Peyer's patch (tissue), 4 donors: ENCODE measurements at regions not wholly inside any gene's neighbourhood (a gene's known extent, or its start where the extent isn't known, plus 50 kb on each side); places are given as distances from the start of the nearest gene placed in this dataset.

Source experiments
- DNase-seq, 3 donors: peaks; one replicate each; pipeline ENCODE4 v3.0.0-alpha.2; 2017 to 2019
- H3K27ac ChIP-seq, 4 donors: fragments of 200-600 bp; sonication (generic); one replicate each; pipeline ENCODE4 v1.5.1; 2016 to 2019
- H3K27me3 ChIP-seq, 2 donors: fragments of 200-600 bp; sonication (generic); one replicate each; pipeline ENCODE4 v1.5.1; 2019
- H3K36me3 ChIP-seq, 3 donors: fragments of 200-600 bp; sonication (generic); one replicate each; pipeline ENCODE4 v1.5.1; 2016 to 2019
- H3K4me1 ChIP-seq, 4 donors: fragments of 200-600 bp; sonication (generic); one replicate each; pipeline ENCODE4 v1.5.1; 2016 to 2019
- H3K4me3 ChIP-seq, 4 donors: fragments of 200-600 bp; sonication (generic); 1 replicate in 3 of 4; 2 replicates in 1 of 4; pipeline ENCODE4 v1.5.1; 2016 to 2019; ENCODE audit warnings: mild to moderate bottlenecking in 1 of 4
- H3K9me3 ChIP-seq, 4 donors: fragments of 200-600 bp; sonication (generic); one replicate each; pipeline ENCODE4 v1.5.1; 2016 to 2019; ENCODE audit warnings: mild to moderate bottlenecking in 1 of 4
- POLR2A ChIP-seq, 2 donors: fragments of 450-650 bp; IDR thresholded peaks; one replicate each; pipeline ENCODE4 v1.5.1; 2017; ENCODE audit warnings: antibody characterized with exemption in 2 of 2, mild to moderate bottlenecking in 2 of 2, moderate library complexity in 2 of 2
- TF ChIP-seq, protein P1 (sequence below), 6 experiments: fragments of 450-650 bp in 4 of 6; fragments of 200-600 bp in 2 of 6; sonication (generic) in 1 of 6; IDR thresholded peaks; one replicate each; pipeline ENCODE4 v1.5.1; 2017 to 2019; ENCODE audit warnings: antibody characterized with exemption in 6 of 6, mild to moderate bottlenecking in 3 of 6, moderate library complexity in 1 of 6

DNA sequence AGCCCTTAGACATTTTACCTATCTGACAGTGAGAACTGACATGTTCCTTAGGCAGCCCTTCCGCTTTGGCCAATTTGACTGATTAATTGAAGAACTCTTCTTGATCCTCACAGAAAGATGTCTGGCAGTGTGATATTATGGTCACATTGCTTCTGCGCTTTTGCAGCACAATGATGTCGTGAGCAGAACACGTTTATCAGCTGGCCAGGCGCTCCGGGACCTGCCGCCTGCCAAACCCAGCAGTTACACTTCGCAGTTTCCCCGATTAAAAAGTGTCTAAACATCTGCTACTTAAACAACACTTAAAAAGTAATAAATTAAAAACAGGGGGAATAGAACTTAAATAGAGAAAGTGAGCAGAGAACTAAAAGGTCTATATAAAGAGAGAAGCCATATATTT is 103.5 kb upstream of the ETS2 start:
- no peaks in the 10 kb centered on the region for H3K27me3 ChIP-seq

DNA sequence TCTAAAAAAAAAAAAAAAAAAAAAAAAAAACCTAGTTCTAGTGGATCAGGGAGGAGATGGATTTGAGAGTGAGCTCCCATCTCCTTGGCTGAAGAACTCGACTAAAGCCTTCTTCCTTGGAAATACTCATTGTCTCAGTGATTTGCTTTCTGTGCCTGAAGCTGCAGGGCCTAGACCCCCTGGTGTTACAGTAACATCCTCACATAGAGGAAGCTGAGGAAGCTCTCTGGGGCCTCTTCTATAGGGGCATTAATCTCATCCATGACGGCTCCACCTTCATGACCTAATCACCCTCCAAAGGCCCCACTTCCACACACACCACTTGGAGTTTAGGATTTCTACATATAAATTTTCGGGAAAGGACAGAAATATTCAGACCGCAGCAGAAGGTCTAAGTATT is 95.9 kb upstream of the ETS2 start:
- Histone ChIP-seq H3K4me3 (no peak overlapping the region), H3K27ac (no peak overlapping the region), H3K36me3 (no peaks in the 10 kb centered on the region), H3K27me3 (no peaks in the 10 kb centered on the region), H3K4me1 (no peaks in the 10 kb centered on the region), H3K9me3 (no peaks in the 10 kb centered on the region)
- no peak for TF ChIP-seq POLR2A (IDR thresholded peaks at IDR 0.05)
- TF ChIP-seq, protein P1, sequence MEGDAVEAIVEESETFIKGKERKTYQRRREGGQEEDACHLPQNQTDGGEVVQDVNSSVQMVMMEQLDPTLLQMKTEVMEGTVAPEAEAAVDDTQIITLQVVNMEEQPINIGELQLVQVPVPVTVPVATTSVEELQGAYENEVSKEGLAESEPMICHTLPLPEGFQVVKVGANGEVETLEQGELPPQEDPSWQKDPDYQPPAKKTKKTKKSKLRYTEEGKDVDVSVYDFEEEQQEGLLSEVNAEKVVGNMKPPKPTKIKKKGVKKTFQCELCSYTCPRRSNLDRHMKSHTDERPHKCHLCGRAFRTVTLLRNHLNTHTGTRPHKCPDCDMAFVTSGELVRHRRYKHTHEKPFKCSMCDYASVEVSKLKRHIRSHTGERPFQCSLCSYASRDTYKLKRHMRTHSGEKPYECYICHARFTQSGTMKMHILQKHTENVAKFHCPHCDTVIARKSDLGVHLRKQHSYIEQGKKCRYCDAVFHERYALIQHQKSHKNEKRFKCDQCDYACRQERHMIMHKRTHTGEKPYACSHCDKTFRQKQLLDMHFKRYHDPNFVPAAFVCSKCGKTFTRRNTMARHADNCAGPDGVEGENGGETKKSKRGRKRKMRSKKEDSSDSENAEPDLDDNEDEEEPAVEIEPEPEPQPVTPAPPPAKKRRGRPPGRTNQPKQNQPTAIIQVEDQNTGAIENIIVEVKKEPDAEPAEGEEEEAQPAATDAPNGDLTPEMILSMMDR (IDR thresholded peaks at IDR 0.05) = no peak
- no peak for DNase-seq

More for the DNA sequence above, 103.5 kb upstream of the ETS2 start:
- no peaks in the 10 kb centered on the region for H3K9me3 ChIP-seq
- H3K4me3 ChIP-seq = no peak overlapping the region
- DNase-seq = no peak
- H3K27ac ChIP-seq = no peak overlapping the region
- H3K4me1 ChIP-seq = no peaks in the 10 kb centered on the region
- TF ChIP-seq, protein P1 (IDR thresholded peaks at IDR 0.05) = no peak
- TF ChIP-seq POLR2A (IDR thresholded peaks at IDR 0.05) = no peak
- H3K36me3 ChIP-seq = no peaks in the 10 kb centered on the region

DNA sequence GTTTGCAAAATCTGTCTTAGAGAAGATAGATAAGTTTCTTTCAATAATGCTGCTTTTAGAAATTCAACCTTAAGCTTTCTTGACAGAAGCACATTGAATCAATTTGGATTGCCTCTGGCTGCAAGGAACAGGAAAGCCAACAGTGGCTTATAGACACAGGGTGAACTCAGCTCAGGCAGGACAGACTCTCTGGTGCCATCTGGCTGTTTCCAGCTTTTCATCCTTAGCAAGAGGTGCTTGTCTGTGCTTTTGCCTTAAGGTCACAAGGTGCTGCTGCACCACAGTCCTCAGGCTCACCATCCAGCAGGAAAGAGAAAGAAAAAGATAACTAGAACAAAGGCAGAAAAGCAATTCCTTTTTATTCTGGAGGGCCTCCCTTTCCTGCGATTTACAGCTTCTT is 93.7 kb upstream of the ETS2 start:
- DNase-seq = no peak

DNA sequence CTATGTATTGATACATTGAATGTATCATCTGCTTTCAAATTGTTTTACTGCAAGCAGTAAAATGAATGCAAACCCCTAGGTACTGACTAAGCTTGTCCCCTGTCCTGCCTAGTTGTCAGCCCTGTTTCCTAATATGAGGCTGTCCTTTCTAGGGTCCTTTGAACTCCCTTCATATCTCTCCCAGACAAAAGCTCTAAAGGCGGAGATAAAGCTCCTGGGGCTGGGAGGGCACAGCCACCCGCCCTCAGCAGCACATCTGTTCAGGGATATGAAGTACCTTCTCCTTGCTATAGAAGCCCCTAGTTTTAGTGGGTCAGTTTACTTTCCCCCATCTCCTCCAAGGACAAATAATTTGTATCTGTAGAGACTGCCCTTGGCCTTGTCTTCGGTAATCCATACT is 93.1 kb upstream of the ETS2 start:
- TF ChIP-seq POLR2A (IDR thresholded peaks at IDR 0.05) = no peak
- TF ChIP-seq, protein P1 (IDR thresholded peaks at IDR 0.05) = no peak
- Histone ChIP-seq H3K27me3 (no peaks in the 10 kb centered on the region), H3K4me1 (no peaks in the 10 kb centered on the region), H3K36me3 (no peaks in the 10 kb centered on the region), H3K27ac (no peak overlapping the region), H3K9me3 (no peaks in the 10 kb centered on the region), H3K4me3 (no peak overlapping the region)
- DNase-seq = no peak

More for the DNA sequence above, 93.7 kb upstream of the ETS2 start:
- TF ChIP-seq, protein P1 (IDR thresholded peaks at IDR 0.05) = peak in 4 of 6 experiments; percentile 26 to 68 (median 62)
- no peak for TF ChIP-seq POLR2A (IDR thresholded peaks at IDR 0.05)
- no peaks in the 10 kb centered on the region for H3K27me3 ChIP-seq
- no peak overlapping the region for H3K27ac ChIP-seq
- no peak overlapping the region for H3K4me3 ChIP-seq
- H3K9me3 ChIP-seq = no peaks in the 10 kb centered on the region
- no peaks in the 10 kb centered on the region for H3K36me3 ChIP-seq
- no peaks in the 10 kb centered on the region for H3K4me1 ChIP-seq

DNA sequence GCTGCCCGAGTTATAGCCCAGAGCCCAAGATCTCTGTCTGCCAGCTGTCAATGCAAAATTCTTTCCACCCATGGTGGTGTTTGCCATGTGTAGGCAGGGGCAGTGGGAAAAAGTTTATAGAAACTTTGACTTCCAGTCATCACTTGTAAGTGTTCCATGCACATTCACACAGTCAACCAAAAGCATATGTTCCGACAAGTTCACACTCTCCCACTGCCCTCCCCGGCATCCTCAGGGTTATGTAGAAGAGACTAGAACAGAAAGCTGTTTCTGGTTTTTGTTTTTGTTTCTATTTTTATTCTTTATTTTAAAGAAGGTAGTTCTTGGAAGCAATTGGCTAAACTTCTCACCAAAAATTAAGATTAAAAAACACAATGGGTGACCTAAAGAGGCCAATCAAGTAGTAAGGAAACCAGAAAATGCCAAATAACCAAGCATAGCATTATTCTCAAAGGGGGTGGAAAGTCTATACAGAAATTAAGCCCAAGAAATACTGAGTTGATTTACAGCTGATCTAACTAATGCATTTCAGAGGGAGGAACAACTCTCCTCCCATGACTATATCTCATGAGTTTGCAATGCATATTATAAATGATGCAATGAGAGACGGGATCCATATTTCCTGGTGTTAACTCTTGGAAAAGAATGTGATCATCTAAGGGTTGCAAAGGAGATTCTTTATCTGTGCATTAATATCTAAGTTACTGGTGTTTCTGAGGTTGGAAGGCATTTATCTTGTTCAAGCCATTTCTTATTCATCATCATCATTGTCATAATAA is 91.5 kb upstream of the ETS2 start:
- no peaks in the 10 kb centered on the region for H3K27me3 ChIP-seq
- H3K36me3 ChIP-seq = no peaks in the 10 kb centered on the region
- no peak for TF ChIP-seq POLR2A (IDR thresholded peaks at IDR 0.05)
- no peaks in the 10 kb centered on the region for H3K9me3 ChIP-seq
- no peak overlapping the region for H3K4me3 ChIP-seq
- no peak overlapping the region for H3K27ac ChIP-seq
- no peak for DNase-seq
- no peaks in the 10 kb centered on the region for H3K4me1 ChIP-seq

DNA sequence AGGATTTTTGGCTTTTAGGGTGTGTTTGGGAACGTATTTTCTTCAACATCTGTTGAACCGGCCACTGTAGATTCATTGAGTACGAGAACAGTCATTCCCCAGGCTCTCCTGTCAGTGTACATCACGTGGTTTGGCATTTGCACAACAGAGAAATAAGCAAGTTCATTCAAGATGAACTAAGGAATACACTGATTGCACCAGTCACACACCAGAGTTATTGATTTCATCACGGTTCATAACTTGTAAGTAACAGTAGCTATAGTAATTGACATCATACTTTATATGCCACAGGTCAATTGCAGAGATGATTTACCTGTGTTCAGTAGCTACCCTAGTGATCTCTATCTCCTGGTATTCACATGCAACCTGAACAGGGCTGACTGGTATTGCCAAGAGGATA is 90.7 kb upstream of the ETS2 start:
- Histone ChIP-seq H3K9me3 (no peaks in the 10 kb centered on the region), H3K36me3 (no peaks in the 10 kb centered on the region), H3K27me3 (no peaks in the 10 kb centered on the region), H3K4me1 (no peaks in the 10 kb centered on the region), H3K27ac (no peak overlapping the region), H3K4me3 (no peak overlapping the region)
- DNase-seq = no peak
- TF ChIP-seq POLR2A (IDR thresholded peaks at IDR 0.05) = no peak
- TF ChIP-seq, protein P1 (IDR thresholded peaks at IDR 0.05) = no peak
